ENCODE measurements at regions not wholly inside any gene's neighbourhood (a gene's known extent, or its start where the extent isn't known, plus 50 kb on each side); places are given as distances from the start of the nearest gene placed in this dataset.

GRCh38 chr2:4499316-4500030, 796.1 kb downstream of the DCDC2C start (continued):
- TF ChIP-seq, protein P1, sequence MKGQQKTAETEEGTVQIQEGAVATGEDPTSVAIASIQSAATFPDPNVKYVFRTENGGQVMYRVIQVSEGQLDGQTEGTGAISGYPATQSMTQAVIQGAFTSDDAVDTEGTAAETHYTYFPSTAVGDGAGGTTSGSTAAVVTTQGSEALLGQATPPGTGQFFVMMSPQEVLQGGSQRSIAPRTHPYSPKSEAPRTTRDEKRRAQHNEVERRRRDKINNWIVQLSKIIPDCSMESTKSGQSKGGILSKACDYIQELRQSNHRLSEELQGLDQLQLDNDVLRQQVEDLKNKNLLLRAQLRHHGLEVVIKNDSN (IDR thresholded peaks at IDR 0.05; ENCODE audit: borderline replicate concordance, extremely low read length, insufficient read depth, low read depth, low read length) = no peak
- TF ChIP-seq MEF2B (IDR thresholded peaks at IDR 0.05; ENCODE audit: partially characterized antibody, poor library complexity, severe bottlenecking) (no peak), IKZF2 (IDR thresholded peaks at IDR 0.05) (no peak), RCOR1 (conservative IDR thresholded peaks at IDR 0.05; ENCODE audit: low read depth, low read length) (no peak), MYC (IDR thresholded peaks at IDR 0.05; ENCODE audit: insufficient read depth, insufficient read length, insufficient replicate concordance, low read length, severe bottlenecking) (no peak), HDGF (IDR thresholded peaks at IDR 0.05) (no peak), NR2C1 (IDR thresholded peaks at IDR 0.05) (no peak)

DNA sequence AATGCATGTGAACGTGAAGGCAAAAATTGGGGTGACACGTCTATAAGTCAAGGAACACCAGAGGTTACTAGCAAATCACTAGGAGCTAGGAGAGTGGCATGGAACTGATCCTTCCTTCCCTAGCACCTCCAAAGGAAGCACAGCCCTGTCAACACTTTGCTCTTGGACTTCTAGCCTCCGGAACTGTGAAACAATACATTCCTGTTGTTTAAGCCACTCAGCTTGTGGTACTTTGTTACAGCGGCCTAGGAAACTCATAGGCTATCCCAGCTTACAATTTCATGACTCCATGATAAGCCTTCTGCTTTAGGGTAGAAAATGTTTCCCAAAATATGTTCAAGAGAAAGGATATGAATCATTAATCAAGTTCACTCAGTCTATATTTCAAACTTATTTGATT, 798.1 kb downstream of the DCDC2C start:
- BruUV-seq (replicated peaks) = no TSS peak
- no peak for DNase-seq (ENCODE audit: low read depth, low spot score)
- WGBS (ENCODE audit: insufficient coverage, insufficient replicate concordance, low lambda C conversion rate, missing lambda C conversion rate) = 23% methylated on average over 4 of the region's 4 CpGs
- intact Hi-C loops (cut with micrococcal nuclease; ENCODE audit: unreplicated experiment) = no loop called here
- no peaks in the 10 kb centered on the region for H4K20me1 ChIP-seq (ENCODE audit: control insufficient read depth, insufficient read depth)
- no peaks in the 10 kb centered on the region for H3K9me3 ChIP-seq (replicated peaks; ENCODE audit: control insufficient read depth, insufficient read depth, low read length)
- no peak for ATAC-seq
- no peak for FAIRE-seq
- ChIA-PET POLR2A (no interaction called here), SMC1A (ENCODE audit: uncharacterized antibody, unreplicated experiment) (no interaction called here), RAD21 (ENCODE audit: unreplicated experiment) (no interaction called here), CTCF (no interaction called here)
- in situ Hi-C loops (cut with MboI) = no loop called here
- H2AFZ ChIP-seq (ENCODE audit: control insufficient read depth, low read depth, low read length) = no peak overlapping the region
- H3K9ac ChIP-seq (ENCODE audit: control insufficient read depth, insufficient read depth, low read length) = no peak overlapping the region
- H3K4me1 ChIP-seq (ENCODE audit: control insufficient read depth, insufficient read depth, low read length) = no peaks in the 10 kb centered on the region
- no peaks in the 10 kb centered on the region for H3K79me2 ChIP-seq (ENCODE audit: control insufficient read depth, insufficient read depth, low read length)
- H3K4me2 ChIP-seq (ENCODE audit: control insufficient read depth, insufficient read depth) = no peak overlapping the region
- H3K36me3 ChIP-seq (ENCODE audit: control insufficient read depth in 2 of 2, insufficient read depth in 2 of 2, low read length in 1 of 2) = no peaks in the 10 kb centered on the region
- H3K27me3 ChIP-seq (replicated peaks in 1 of 2; ENCODE audit: control insufficient read depth in 2 of 2, insufficient read depth in 2 of 2, low read length in 1 of 2) = no peaks in the 10 kb centered on the region
- H3K4me3 ChIP-seq = no peak overlapping the region
- TF ChIP-seq, protein P2, sequence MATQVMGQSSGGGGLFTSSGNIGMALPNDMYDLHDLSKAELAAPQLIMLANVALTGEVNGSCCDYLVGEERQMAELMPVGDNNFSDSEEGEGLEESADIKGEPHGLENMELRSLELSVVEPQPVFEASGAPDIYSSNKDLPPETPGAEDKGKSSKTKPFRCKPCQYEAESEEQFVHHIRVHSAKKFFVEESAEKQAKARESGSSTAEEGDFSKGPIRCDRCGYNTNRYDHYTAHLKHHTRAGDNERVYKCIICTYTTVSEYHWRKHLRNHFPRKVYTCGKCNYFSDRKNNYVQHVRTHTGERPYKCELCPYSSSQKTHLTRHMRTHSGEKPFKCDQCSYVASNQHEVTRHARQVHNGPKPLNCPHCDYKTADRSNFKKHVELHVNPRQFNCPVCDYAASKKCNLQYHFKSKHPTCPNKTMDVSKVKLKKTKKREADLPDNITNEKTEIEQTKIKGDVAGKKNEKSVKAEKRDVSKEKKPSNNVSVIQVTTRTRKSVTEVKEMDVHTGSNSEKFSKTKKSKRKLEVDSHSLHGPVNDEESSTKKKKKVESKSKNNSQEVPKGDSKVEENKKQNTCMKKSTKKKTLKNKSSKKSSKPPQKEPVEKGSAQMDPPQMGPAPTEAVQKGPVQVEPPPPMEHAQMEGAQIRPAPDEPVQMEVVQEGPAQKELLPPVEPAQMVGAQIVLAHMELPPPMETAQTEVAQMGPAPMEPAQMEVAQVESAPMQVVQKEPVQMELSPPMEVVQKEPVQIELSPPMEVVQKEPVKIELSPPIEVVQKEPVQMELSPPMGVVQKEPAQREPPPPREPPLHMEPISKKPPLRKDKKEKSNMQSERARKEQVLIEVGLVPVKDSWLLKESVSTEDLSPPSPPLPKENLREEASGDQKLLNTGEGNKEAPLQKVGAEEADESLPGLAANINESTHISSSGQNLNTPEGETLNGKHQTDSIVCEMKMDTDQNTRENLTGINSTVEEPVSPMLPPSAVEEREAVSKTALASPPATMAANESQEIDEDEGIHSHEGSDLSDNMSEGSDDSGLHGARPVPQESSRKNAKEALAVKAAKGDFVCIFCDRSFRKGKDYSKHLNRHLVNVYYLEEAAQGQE (IDR thresholded peaks at IDR 0.05; ENCODE audit: low read depth, low read length) = no peak
- no peak overlapping the region for H3K27ac ChIP-seq (ENCODE audit: control insufficient read depth, insufficient read depth)

Data from GM12878 (cell line).